ENCODE measurements at regions not wholly inside any gene's neighbourhood (a gene's known extent, or its start where the extent isn't known, plus 50 kb on each side); places are given as distances from the start of the nearest gene placed in this dataset.

- no peaks in the 10 kb centered on the region for H3K27me3 ChIP-seq
- H3K4me2 ChIP-seq: no peak overlapping the region
- H3K27ac ChIP-seq: no peak overlapping the region
- no peak overlapping the region for H3K4me3 ChIP-seq
- H3K9ac ChIP-seq: no peak overlapping the region
- no peaks in the 10 kb centered on the region for H3K36me3 ChIP-seq
- no peaks in the 10 kb centered on the region for H3K4me1 ChIP-seq
- H3K9me3 ChIP-seq: peaks cover 22% of the 10 kb centered on the region
- H4K20me1 ChIP-seq: no peaks in the 10 kb centered on the region
- no peak for TF ChIP-seq Cebpa-rat (IDR thresholded peaks at IDR 0.05)
Observed at GRCh38 chr4:157521906-157522305, 301.4 kb downstream of the GRIA2 start.

GRCh38 chr4:157514711-157515110 is 294.2 kb downstream of the GRIA2 start:
- H3K9ac ChIP-seq: no peak overlapping the region
- H3K27ac ChIP-seq: no peak overlapping the region
- no peak overlapping the region for H3K4me3 ChIP-seq
- no peak for TF ChIP-seq Cebpa-rat (IDR thresholded peaks at IDR 0.05)
- H3K4me1 ChIP-seq: peaks cover 1% of the 10 kb centered on the region
- H4K20me1 ChIP-seq: no peaks in the 10 kb centered on the region
- no peaks in the 10 kb centered on the region for H3K36me3 ChIP-seq
- H3K4me2 ChIP-seq: no peak overlapping the region
- no peaks in the 10 kb centered on the region for H3K27me3 ChIP-seq
- no peaks in the 10 kb centered on the region for H3K9me3 ChIP-seq

- no peak overlapping the region for H3K27ac ChIP-seq
- no peaks in the 10 kb centered on the region for H3K9me3 ChIP-seq
- no peak overlapping the region for H3K4me3 ChIP-seq
- no peaks in the 10 kb centered on the region for H3K36me3 ChIP-seq
- no peaks in the 10 kb centered on the region for H3K27me3 ChIP-seq
- H3K4me2 ChIP-seq: peak overlapping the region; percentile 52
- H3K4me1 ChIP-seq: peaks cover 12% of the 10 kb centered on the region
- no peaks in the 10 kb centered on the region for H4K20me1 ChIP-seq
- H3K9ac ChIP-seq: no peak overlapping the region
- no peak for TF ChIP-seq Cebpa-rat (IDR thresholded peaks at IDR 0.05)
Observed at GRCh38 chr4:157509341-157509740, 288.8 kb downstream of the GRIA2 start.

- Histone ChIP-seq H3K9ac (no peak overlapping the region), H3K36me3 (no peaks in the 10 kb centered on the region), H3K9me3 (no peaks in the 10 kb centered on the region), H3K27me3 (no peaks in the 10 kb centered on the region), H3K4me2 (no peak overlapping the region), H4K20me1 (no peaks in the 10 kb centered on the region), H3K27ac (no peak overlapping the region), H3K4me3 (no peak overlapping the region), H3K4me1 (no peaks in the 10 kb centered on the region)
- no peak for TF ChIP-seq Cebpa-rat (IDR thresholded peaks at IDR 0.05)
Observed at GRCh38 chr4:157502656-157503055, 282.1 kb downstream of the GRIA2 start.

GRCh38 chr4:157459785-157460184 is 239.3 kb downstream of the GRIA2 start:
- H3K4me3 ChIP-seq: no peak overlapping the region
- H4K20me1 ChIP-seq: no peaks in the 10 kb centered on the region
- no peaks in the 10 kb centered on the region for H3K4me1 ChIP-seq
- H3K27ac ChIP-seq: no peak overlapping the region
- H3K4me2 ChIP-seq: no peak overlapping the region
- H3K27me3 ChIP-seq: no peaks in the 10 kb centered on the region
- no peaks in the 10 kb centered on the region for H3K36me3 ChIP-seq
- no peaks in the 10 kb centered on the region for H3K9me3 ChIP-seq
- no peak for TF ChIP-seq Cebpa-rat (IDR thresholded peaks at IDR 0.05)
- H3K9ac ChIP-seq: no peak overlapping the region

- TF ChIP-seq Cebpa-rat (IDR thresholded peaks at IDR 0.05): no peak
- H3K9ac ChIP-seq: no peak overlapping the region
- no peak overlapping the region for H3K4me2 ChIP-seq
Observed at GRCh38 chr4:157447195-157447594, 226.7 kb downstream of the GRIA2 start.

GRCh38 chr4:157444014-157444413 is 223.5 kb downstream of the GRIA2 start:
- Histone ChIP-seq H3K27me3 (no peaks in the 10 kb centered on the region), H3K9ac (no peak overlapping the region), H4K20me1 (no peaks in the 10 kb centered on the region), H3K9me3 (no peaks in the 10 kb centered on the region), H3K4me1 (no peaks in the 10 kb centered on the region), H3K4me2 (no peak overlapping the region), H3K36me3 (no peaks in the 10 kb centered on the region), H3K27ac (no peak overlapping the region), H3K4me3 (no peak overlapping the region)
- no peak for TF ChIP-seq Cebpa-rat (IDR thresholded peaks at IDR 0.05)

More at GRCh38 chr4:157447195-157447594, 226.7 kb downstream of the GRIA2 start:
- no peak overlapping the region for H3K4me3 ChIP-seq
- no peaks in the 10 kb centered on the region for H3K9me3 ChIP-seq
- H3K27ac ChIP-seq: no peak overlapping the region
- no peaks in the 10 kb centered on the region for H3K27me3 ChIP-seq
- no peaks in the 10 kb centered on the region for H4K20me1 ChIP-seq
- H3K36me3 ChIP-seq: no peaks in the 10 kb centered on the region
- H3K4me1 ChIP-seq: no peaks in the 10 kb centered on the region

GRCh38 chr4:157443537-157443936 is 223.0 kb downstream of the GRIA2 start:
- H3K27ac ChIP-seq: no peak overlapping the region
- H3K4me3 ChIP-seq: no peak overlapping the region
- no peak for TF ChIP-seq Cebpa-rat (IDR thresholded peaks at IDR 0.05)
- no peaks in the 10 kb centered on the region for H3K9me3 ChIP-seq
- no peaks in the 10 kb centered on the region for H3K4me1 ChIP-seq
- H3K36me3 ChIP-seq: no peaks in the 10 kb centered on the region
- H3K4me2 ChIP-seq: no peak overlapping the region
- H3K27me3 ChIP-seq: no peaks in the 10 kb centered on the region
- H3K9ac ChIP-seq: no peak overlapping the region
- H4K20me1 ChIP-seq: no peaks in the 10 kb centered on the region

- Histone ChIP-seq H3K9ac (no peak overlapping the region), H3K4me2 (no peak overlapping the region), H3K4me3 (no peak overlapping the region), H3K27ac (no peak overlapping the region), H3K9me3 (no peaks in the 10 kb centered on the region), H3K27me3 (no peaks in the 10 kb centered on the region), H3K36me3 (no peaks in the 10 kb centered on the region), H4K20me1 (no peaks in the 10 kb centered on the region), H3K4me1 (no peaks in the 10 kb centered on the region)
- TF ChIP-seq Cebpa-rat (IDR thresholded peaks at IDR 0.05): no peak
Observed at GRCh38 chr4:157425897-157426296, 205.4 kb downstream of the GRIA2 start.

- Histone ChIP-seq H3K9ac (no peak overlapping the region), H3K4me1 (no peaks in the 10 kb centered on the region), H3K4me2 (no peak overlapping the region), H3K4me3 (no peak overlapping the region), H3K9me3 (no peaks in the 10 kb centered on the region), H4K20me1 (no peaks in the 10 kb centered on the region), H3K27ac (no peak overlapping the region), H3K36me3 (no peaks in the 10 kb centered on the region), H3K27me3 (no peaks in the 10 kb centered on the region)
- no peak for TF ChIP-seq Cebpa-rat (IDR thresholded peaks at IDR 0.05)
Observed at GRCh38 chr4:157423526-157424020, 203.0 kb downstream of the GRIA2 start.

- Histone ChIP-seq H3K36me3 (no peaks in the 10 kb centered on the region), H3K9me3 (no peaks in the 10 kb centered on the region), H3K4me2 (no peak overlapping the region), H4K20me1 (no peaks in the 10 kb centered on the region), H3K4me1 (no peaks in the 10 kb centered on the region), H3K4me3 (no peak overlapping the region), H3K27me3 (no peaks in the 10 kb centered on the region), H3K27ac (no peak overlapping the region), H3K9ac (no peak overlapping the region)
- no peak for TF ChIP-seq Cebpa-rat (IDR thresholded peaks at IDR 0.05)
Observed at GRCh38 chr4:157421365-157421764, 200.8 kb downstream of the GRIA2 start.
